Nephron progenitor cell (in vitro differentiated cells): ENCODE measurements at regions not wholly inside any gene's neighbourhood (a gene's known extent, or its start where the extent isn't known, plus 50 kb on each side); places are given as distances from the start of the nearest gene placed in this dataset.

Experiments
- DNase-seq: peaks from one replicate; pipeline ENCODE4 v3.0.0; 2021
- H3K27ac Mint-ChIP-seq: 2 replicates; pipeline ENCODE4 v1.8.0; 2021; ENCODE audit warnings: mild to moderate bottlenecking, moderate library complexity, mixed read lengths
- H3K27me3 Mint-ChIP-seq: 2 replicates; pipeline ENCODE4 v1.8.0; 2021; ENCODE audit warnings: mild to moderate bottlenecking, low read depth, mixed read lengths; ENCODE audit not compliant: poor library complexity
- H3K36me3 Mint-ChIP-seq: 2 replicates; pipeline ENCODE4 v1.8.0; 2021; ENCODE audit warnings: low read depth, mixed read lengths
- H3K4me1 Mint-ChIP-seq: 2 replicates; pipeline ENCODE4 v1.8.0; 2021; ENCODE audit warnings: mixed read lengths
- H3K4me3 Mint-ChIP-seq: 2 replicates; pipeline ENCODE4 v1.8.0; 2021; ENCODE audit warnings: mild to moderate bottlenecking, moderate library complexity, mixed read lengths
- H3K9me3 Mint-ChIP-seq: 2 replicates; pipeline ENCODE4 v1.8.0; 2021; ENCODE audit warnings: mild to moderate bottlenecking, moderate library complexity, mixed read lengths
- CTCF ChIP-seq: fragments of 200-600 bp; sonication (generic); IDR thresholded peaks from 2 replicates; pipeline ENCODE4 v1.5.0; 2021; ENCODE audit warnings: antibody characterized with exemption

GRCh38 chr5:92863666-92864065 is 717.4 kb downstream of the NR2F1-AS1 start:
- Mint-ChIP-seq H3K4me3 (no peak overlapping the region), H3K27me3 (no peaks in the 10 kb centered on the region), H3K27ac (no peak overlapping the region), H3K9me3 (no peaks in the 10 kb centered on the region), H3K36me3 (no peaks in the 10 kb centered on the region), H3K4me1 (no peaks in the 10 kb centered on the region)
- TF ChIP-seq CTCF, result no peak
- no peak for DNase-seq

- DNase-seq, result no peak
- TF ChIP-seq CTCF, result no peak
- H3K36me3 Mint-ChIP-seq, result no peaks in the 10 kb centered on the region
- H3K4me3 Mint-ChIP-seq, result no peak overlapping the region
- H3K27ac Mint-ChIP-seq, result no peak overlapping the region
- no peaks in the 10 kb centered on the region for H3K9me3 Mint-ChIP-seq
- no peaks in the 10 kb centered on the region for H3K4me1 Mint-ChIP-seq
- H3K27me3 Mint-ChIP-seq, result peaks cover 9% of the 10 kb centered on the region
Measured at GRCh38 chr5:92861531-92862285, 719.3 kb downstream of the NR2F1-AS1 start.

- Mint-ChIP-seq H3K4me1 (no peaks in the 10 kb centered on the region), H3K4me3 (no peak overlapping the region), H3K9me3 (no peaks in the 10 kb centered on the region), H3K36me3 (no peaks in the 10 kb centered on the region), H3K27ac (no peak overlapping the region), H3K27me3 (peaks cover 9% of the 10 kb centered on the region)
- no peak for DNase-seq
- no peak for TF ChIP-seq CTCF
Measured at GRCh38 chr5:92860061-92860460, 721.0 kb downstream of the NR2F1-AS1 start.

GRCh38 chr5:92852219-92852618 is 728.8 kb downstream of the NR2F1-AS1 start:
- Mint-ChIP-seq H3K27ac (no peak overlapping the region), H3K4me1 (peaks cover 5% of the 10 kb centered on the region), H3K4me3 (no peak overlapping the region), H3K27me3 (peaks cover 13% of the 10 kb centered on the region), H3K9me3 (no peaks in the 10 kb centered on the region), H3K36me3 (no peaks in the 10 kb centered on the region)
- no peak for DNase-seq
- no peak for TF ChIP-seq CTCF

GRCh38 chr5:92850886-92851285 is 730.1 kb downstream of the NR2F1-AS1 start:
- H3K36me3 Mint-ChIP-seq, result no peaks in the 10 kb centered on the region
- no peaks in the 10 kb centered on the region for H3K9me3 Mint-ChIP-seq
- no peak overlapping the region for H3K4me3 Mint-ChIP-seq
- peaks cover 5% of the 10 kb centered on the region for H3K4me1 Mint-ChIP-seq
- no peak overlapping the region for H3K27ac Mint-ChIP-seq
- H3K27me3 Mint-ChIP-seq, result peaks cover 12% of the 10 kb centered on the region
- no peak for TF ChIP-seq CTCF
- DNase-seq, result no peak

GRCh38 chr5:92849756-92850155 is 731.3 kb downstream of the NR2F1-AS1 start:
- DNase-seq, result no peak

More at GRCh38 chr5:92849756-92850155, 731.3 kb downstream of the NR2F1-AS1 start:
- H3K36me3 Mint-ChIP-seq, result no peaks in the 10 kb centered on the region
- H3K27ac Mint-ChIP-seq, result no peak overlapping the region
- H3K4me3 Mint-ChIP-seq, result no peak overlapping the region
- H3K9me3 Mint-ChIP-seq, result no peaks in the 10 kb centered on the region
- H3K4me1 Mint-ChIP-seq, result peaks cover 5% of the 10 kb centered on the region
- peaks cover 16% of the 10 kb centered on the region for H3K27me3 Mint-ChIP-seq
- no peak for TF ChIP-seq CTCF
